HG03108 (cell line): ENCODE measurements at regions not wholly inside any gene's neighbourhood (a gene's known extent, or its start where the extent isn't known, plus 50 kb on each side); places are given as distances from the start of the nearest gene placed in this dataset.
"Not testable (repeated sequence)": the region's sequence is repeated elsewhere in the genome, so short reads cannot be mapped to it uniquely, and the experiment has no call there.

ENCODE experiments used
- ATAC-seq: cut with Tn5 transposase; IDR thresholded peaks from one replicate; pipeline ENCODE4 v1.9.1; 2021; ENCODE audit warnings: moderate library complexity; ENCODE audit not compliant: unreplicated experiment

GRCh38 chr1:30368651-30369240 lies 354.6 kb downstream of the MATN1 start:
- ATAC-seq = no peak

- no peak for ATAC-seq
Observed at GRCh38 chr1:30366911-30367310, 356.5 kb downstream of the MATN1 start.

- ATAC-seq = no peak
Observed at GRCh38 chr1:30366199-30366598, 357.2 kb downstream of the MATN1 start.

GRCh38 chr1:30365596-30365995 lies 357.8 kb downstream of the MATN1 start:
- no peak for ATAC-seq

- ATAC-seq = no peak
Observed at GRCh38 chr1:30363031-30363430, 360.4 kb downstream of the MATN1 start.

GRCh38 chr1:30362603-30362990 lies 360.8 kb downstream of the MATN1 start:
- no peak for ATAC-seq

GRCh38 chr1:30361890-30362602 lies 361.3 kb downstream of the MATN1 start:
- ATAC-seq = not testable (repeated sequence)

GRCh38 chr1:30360753-30361152 lies 362.6 kb downstream of the MATN1 start:
- no peak for ATAC-seq

GRCh38 chr1:30360281-30360680 lies 363.1 kb downstream of the MATN1 start:
- no peak for ATAC-seq

GRCh38 chr1:30359539-30360220 lies 363.7 kb downstream of the MATN1 start:
- no peak for ATAC-seq

GRCh38 chr1:30358500-30358899 lies 364.9 kb downstream of the MATN1 start:
- no peak for ATAC-seq

GRCh38 chr1:30356839-30357238 lies 366.5 kb downstream of the MATN1 start:
- ATAC-seq = no peak

- no peak for ATAC-seq
Observed at GRCh38 chr1:30354410-30354809, 369.0 kb downstream of the MATN1 start.

- ATAC-seq = no peak
Observed at GRCh38 chr1:30353637-30354036, 369.7 kb downstream of the MATN1 start.

GRCh38 chr1:30348147-30348546 lies 375.2 kb downstream of the MATN1 start:
- no peak for ATAC-seq

GRCh38 chr1:30345491-30346130 lies 377.8 kb downstream of the MATN1 start:
- no peak for ATAC-seq

GRCh38 chr1:30343562-30343961 lies 379.8 kb downstream of the MATN1 start:
- no peak for ATAC-seq

- no peak for ATAC-seq
Observed at GRCh38 chr1:30342535-30343141, 380.7 kb downstream of the MATN1 start.

GRCh38 chr1:30340934-30341333 lies 382.5 kb downstream of the MATN1 start:
- no peak for ATAC-seq

- no peak for ATAC-seq
Observed at GRCh38 chr1:30339866-30340265, 383.5 kb downstream of the MATN1 start.

- no peak for ATAC-seq
Observed at GRCh38 chr1:30338765-30339164, 384.6 kb downstream of the MATN1 start.

GRCh38 chr1:30337324-30337620 lies 386.1 kb downstream of the MATN1 start:
- no peak for ATAC-seq
